Psoas muscle (tissue), 7 donors: ENCODE measurements at regions not wholly inside any gene's neighbourhood (a gene's known extent, or its start where the extent isn't known, plus 50 kb on each side); places are given as distances from the start of the nearest gene placed in this dataset.
"Not testable (repeated sequence)": the region's sequence is repeated elsewhere in the genome, so short reads cannot be mapped to it uniquely, and the experiment has no call there.

ENCODE experiments used
- ATAC-seq, 4 donors: fragments of 200-7000 bp; cut with Tn5 transposase; one replicate each; pipeline ENCODE4 v1.9.1; 2020; ENCODE audit warnings: moderate library complexity in 3 of 4, mild to moderate bottlenecking in 2 of 4
- DNase-seq, 2 donors: peaks; one replicate each; pipeline ENCODE4 v3.0.0-alpha.2; 2020
- H3K27ac ChIP-seq: fragments of 200-600 bp; one replicate; pipeline ENCODE4 v1.8.0; 2022
- H3K27me3 ChIP-seq, 3 donors: fragments of 200-600 bp in 1 of 3; one replicate each; pipeline versions ENCODE4 v1.6.1 to v1.8.0; 2013 to 2022; ENCODE audit warnings: low read length in 2 of 3, mild to moderate bottlenecking in 2 of 3, moderate library complexity in 1 of 3; ENCODE audit not compliant: insufficient read depth in 3 of 3
- H3K36me3 ChIP-seq, 2 donors: fragments of 200-600 bp in 1 of 2; one replicate each; pipeline versions ENCODE4 v1.6.1 to v1.8.0; 2013 to 2022; ENCODE audit warnings: low read depth in 1 of 2, mild to moderate bottlenecking in 1 of 2, moderate library complexity in 1 of 2; ENCODE audit not compliant: insufficient read depth in 1 of 2
- H3K4me1 ChIP-seq: fragments of 200-600 bp; one replicate; pipeline ENCODE4 v1.8.0; 2022
- H3K4me3 ChIP-seq: fragments of 200-600 bp; one replicate; pipeline ENCODE4 v1.8.0; 2022; ENCODE audit warnings: mild to moderate bottlenecking
- H3K9me3 ChIP-seq: fragments of 200-600 bp; one replicate; pipeline ENCODE4 v1.8.0; 2022
- WGBS, 3 donors: extraction: QIAGEN DNeasy Blood & Tissue Kit; methylation state at CpG; one replicate each; pipeline versions ENCODE4 v1.1.6 to v1.1.7; 2013; 5-methylcytosine and 5-hydroxymethylcytosine counted together
- intact Hi-C, 2 donors: fragments of 100-400 bp; cut with DNase I; formaldehyde crosslinking; loops; one replicate each; pipeline versions ENCODE4 v1.11.0 to v1.14.2; 2022
- TF ChIP-seq, protein P1 (sequence below): fragments of 200-600 bp; IDR thresholded peaks from one replicate; pipeline ENCODE4 v1.8.0; 2022; ENCODE audit warnings: antibody characterized with exemption
- donor health status: healthy with polysubstance abuse.
- donor health status: DM: no; HTN: no; CAD: no; lungs with moderate emphysema.
- donor health status: Bipolar disorder and iron deficiency.
- donor health status: healthy.
- donor health status: DM: yes; HTN: yes; CAD: no.
- donor health status: DM: no; HTN: no; CAD: no.
- donor health status: DM: yes; HTN: yes; CAD: no.

DNA sequence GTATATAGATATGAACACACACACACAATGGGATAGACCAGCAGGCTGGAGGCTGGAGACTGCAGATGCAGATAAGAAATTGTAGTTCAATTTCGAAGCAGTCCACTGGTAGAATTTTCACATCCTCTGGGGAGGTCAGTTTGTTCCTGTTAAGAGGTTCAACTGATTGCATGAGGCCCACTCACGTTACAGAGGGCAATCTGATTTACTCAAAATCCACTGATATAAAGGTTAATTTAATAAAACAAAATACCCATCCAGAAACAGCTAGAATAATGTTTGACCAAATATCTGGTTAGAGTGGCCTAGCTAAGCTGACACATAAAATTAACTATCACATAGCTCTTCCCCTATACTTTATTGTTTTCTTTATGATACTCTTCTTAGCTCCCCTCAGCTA lies 162.9 kb upstream of the SMIM30 start:
- intact Hi-C loops: no loop called here
- TF ChIP-seq, protein P1, sequence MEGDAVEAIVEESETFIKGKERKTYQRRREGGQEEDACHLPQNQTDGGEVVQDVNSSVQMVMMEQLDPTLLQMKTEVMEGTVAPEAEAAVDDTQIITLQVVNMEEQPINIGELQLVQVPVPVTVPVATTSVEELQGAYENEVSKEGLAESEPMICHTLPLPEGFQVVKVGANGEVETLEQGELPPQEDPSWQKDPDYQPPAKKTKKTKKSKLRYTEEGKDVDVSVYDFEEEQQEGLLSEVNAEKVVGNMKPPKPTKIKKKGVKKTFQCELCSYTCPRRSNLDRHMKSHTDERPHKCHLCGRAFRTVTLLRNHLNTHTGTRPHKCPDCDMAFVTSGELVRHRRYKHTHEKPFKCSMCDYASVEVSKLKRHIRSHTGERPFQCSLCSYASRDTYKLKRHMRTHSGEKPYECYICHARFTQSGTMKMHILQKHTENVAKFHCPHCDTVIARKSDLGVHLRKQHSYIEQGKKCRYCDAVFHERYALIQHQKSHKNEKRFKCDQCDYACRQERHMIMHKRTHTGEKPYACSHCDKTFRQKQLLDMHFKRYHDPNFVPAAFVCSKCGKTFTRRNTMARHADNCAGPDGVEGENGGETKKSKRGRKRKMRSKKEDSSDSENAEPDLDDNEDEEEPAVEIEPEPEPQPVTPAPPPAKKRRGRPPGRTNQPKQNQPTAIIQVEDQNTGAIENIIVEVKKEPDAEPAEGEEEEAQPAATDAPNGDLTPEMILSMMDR: no peak
- Histone ChIP-seq H3K27me3 (no peaks in the 10 kb centered on the region), H3K36me3 (no peaks in the 10 kb centered on the region), H3K4me1 (peaks cover 6% of the 10 kb centered on the region), H3K9me3 (no peaks in the 10 kb centered on the region), H3K4me3 (no peak overlapping the region), H3K27ac (no peak overlapping the region)
- DNase-seq (no peak), ATAC-seq (no peak)
- 47 to 49% (median 47%) methylated on average over 2 of the region's 2 CpGs for WGBS, 3 donors

DNA sequence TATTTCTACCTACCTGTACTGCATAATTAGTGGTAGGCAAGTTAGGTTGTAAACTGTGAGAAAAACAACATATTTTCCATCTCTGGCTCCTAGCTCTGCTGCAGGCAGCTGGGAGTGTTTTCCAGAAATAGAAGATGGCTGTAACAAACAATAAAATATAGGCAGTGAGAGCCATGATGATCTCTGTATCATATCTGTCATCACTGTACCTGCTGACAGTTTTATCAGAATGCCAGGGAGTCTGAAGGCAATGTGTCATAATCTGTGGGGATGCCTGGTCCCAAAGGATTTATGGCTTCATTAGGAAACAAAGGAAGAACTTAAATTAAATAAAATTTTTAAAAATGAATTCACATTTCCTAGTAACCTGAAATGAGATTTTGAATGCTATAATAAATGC lies 160.9 kb upstream of the SMIM30 start:
- ATAC-seq: no peak
- TF ChIP-seq, protein P1: no peak
- DNase-seq: no peak
- no peak overlapping the region for H3K4me3 ChIP-seq
- H3K36me3 ChIP-seq: no peaks in the 10 kb centered on the region
- no peak overlapping the region for H3K27ac ChIP-seq
- H3K9me3 ChIP-seq: no peaks in the 10 kb centered on the region
- no peaks in the 10 kb centered on the region for H3K27me3 ChIP-seq
- H3K4me1 ChIP-seq: peaks cover 6% of the 10 kb centered on the region
- intact Hi-C loops: no loop called here

DNA sequence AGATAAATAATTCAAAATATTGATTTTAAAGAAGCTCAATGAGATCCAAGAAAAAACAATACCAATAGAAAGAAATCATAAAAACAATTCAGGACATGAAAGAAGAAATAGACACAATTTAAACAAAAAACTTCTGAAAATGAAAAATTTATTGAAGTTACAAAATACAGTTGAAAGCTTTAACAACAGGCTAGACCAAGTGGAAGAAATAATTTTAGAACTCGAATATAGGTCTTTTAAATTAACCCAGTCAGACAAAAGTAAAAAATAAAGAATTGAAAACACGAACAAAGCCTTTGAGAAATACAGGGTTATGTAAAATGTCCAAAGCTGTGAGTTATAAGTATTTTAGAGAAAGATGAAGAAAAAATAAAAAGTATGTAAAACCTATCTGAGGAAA lies 152.4 kb upstream of the SMIM30 start:
- Histone ChIP-seq H3K27ac (no peak overlapping the region), H3K4me1 (no peaks in the 10 kb centered on the region), H3K4me3 (no peak overlapping the region), H3K9me3 (peaks cover 13% of the 10 kb centered on the region), H3K27me3 (peaks cover 0 to 2% (median 0%) of the 10 kb centered on the region in 3 donors), H3K36me3 (no peaks in the 10 kb centered on the region)
- DNase-seq: no peak
- TF ChIP-seq, protein P1: no peak
- 83 to 85% (median 85%) methylated on average over 2 of the region's 2 CpGs for WGBS, 3 donors
- no peak for ATAC-seq
- intact Hi-C loops: no loop called here

DNA sequence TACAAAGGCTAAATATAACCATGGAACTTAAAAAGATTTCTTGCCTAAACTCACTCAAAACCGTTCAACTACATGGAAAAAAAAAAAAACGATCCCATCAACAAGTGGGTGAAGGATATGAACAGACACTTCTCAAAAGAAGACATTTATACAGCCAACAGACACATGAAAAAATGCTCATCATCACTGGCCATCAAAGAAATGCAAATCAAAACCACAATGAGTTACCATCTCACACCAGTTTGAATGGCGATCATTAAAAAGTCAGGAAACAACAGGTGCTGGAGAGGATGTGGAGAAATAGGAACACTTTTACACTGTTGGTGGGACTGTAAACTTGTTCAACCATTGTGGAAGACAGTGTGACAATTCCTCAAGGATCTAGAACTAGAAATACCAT lies 151.2 kb upstream of the SMIM30 start:
- H3K36me3 ChIP-seq, H3K4me1 ChIP-seq, H3K4me3 ChIP-seq, H3K27ac ChIP-seq, ATAC-seq, H3K27me3 ChIP-seq, intact Hi-C loops, DNase-seq: not testable (repeated sequence)
- WGBS, 3 donors: 86 to 96% (median 89%) methylated on average over 3 of the region's 3 CpGs
- peaks cover 13% of the 10 kb centered on the region for H3K9me3 ChIP-seq

DNA sequence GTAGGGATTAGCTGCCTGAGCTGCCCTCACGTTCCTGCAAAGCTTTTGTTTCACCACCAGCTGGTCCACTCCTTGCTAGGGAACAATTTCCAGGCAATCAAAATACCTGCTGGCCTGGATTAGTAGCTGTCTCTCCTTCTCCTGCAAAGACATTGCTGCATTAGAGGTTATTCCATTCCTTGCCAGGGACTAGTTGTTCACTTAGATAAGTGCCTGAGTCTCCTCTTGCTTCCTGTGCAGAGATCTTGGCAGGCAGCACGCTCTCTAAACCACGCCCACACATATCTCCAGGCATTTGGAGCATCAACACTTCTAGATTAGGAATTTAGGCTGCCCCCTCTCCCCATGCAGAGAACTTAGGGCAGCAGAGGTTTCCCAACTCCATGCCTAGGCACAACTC lies 150.4 kb upstream of the SMIM30 start:
- Histone ChIP-seq H3K4me1 (no peaks in the 10 kb centered on the region), H3K4me3 (no peak overlapping the region), H3K36me3 (no peaks in the 10 kb centered on the region), H3K27me3 (peaks cover 0 to 2% (median 0%) of the 10 kb centered on the region in 3 donors), H3K27ac (no peak overlapping the region), H3K9me3 (peaks cover 13% of the 10 kb centered on the region)
- 48 to 62% (median 57%) methylated on average over 3 of the region's 3 CpGs for WGBS, 3 donors
- DNase-seq (no peak), ATAC-seq (no peak)
- TF ChIP-seq, protein P1: no peak
- intact Hi-C loops: no loop called here
